ENCODE measurements at regions not wholly inside any gene's neighbourhood (a gene's known extent, or its start where the extent isn't known, plus 50 kb on each side); places are given as distances from the start of the nearest gene placed in this dataset.

DNA sequence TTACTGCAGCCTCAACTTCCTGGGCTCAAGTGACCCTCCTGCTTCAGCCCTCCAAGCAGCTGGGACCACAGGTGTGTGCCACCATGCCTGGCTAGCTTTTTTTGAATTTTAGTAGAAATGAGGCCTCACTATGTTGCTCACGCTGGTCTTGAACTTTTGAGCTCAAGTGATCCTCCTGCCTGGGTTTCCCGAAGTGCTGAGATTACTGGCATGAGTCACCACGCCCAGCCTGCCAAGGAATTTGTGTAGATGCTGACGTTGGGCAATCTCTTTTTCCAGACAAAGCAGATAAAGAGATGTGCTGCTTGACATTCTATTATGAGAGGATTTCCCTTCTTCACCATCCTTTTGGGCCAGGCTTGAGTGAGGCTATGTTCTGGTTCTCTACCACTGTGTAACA is 254.5 kb upstream of the RPS6KA3 start:
- TF ChIP-seq CTCF (IDR thresholded peaks at IDR 0.05) (no peak), POLR2A (IDR thresholded peaks at IDR 0.05) (no peak)
- no peak overlapping the region for H3K4me3 ChIP-seq
- no peaks in the 10 kb centered on the region for H3K9me3 ChIP-seq
- DNase-seq: no peak
- H3K27ac ChIP-seq: no peak overlapping the region
- no peaks in the 10 kb centered on the region for H3K36me3 ChIP-seq
- ATAC-seq: no peak
- peaks cover 0 to 5% (median 0%) of the 10 kb centered on the region in 9 donors for H3K27me3 ChIP-seq
- intact Hi-C loops (cut with DNase I): loop anchor here in 4 of 10 donors (10.0 kb wide), 2 partner anchors 1224 to 1454 kb away; no protein-coding TSS in a partner anchor
- H3K4me1 ChIP-seq: peaks cover 0 to 5% (median 0%) of the 10 kb centered on the region in 12 donors
- WGBS, 4 donors: 47 to 59% (median 55%) methylated on average over 4 of the region's 4 CpGs

- Histone ChIP-seq H3K9me3 (no peaks in the 10 kb centered on the region), H3K4me1 (peaks cover 0 to 13% (median 0%) of the 10 kb centered on the region in 12 donors), H3K27me3 (peaks cover 0 to 7% (median 0%) of the 10 kb centered on the region in 9 donors), H3K27ac (no peak overlapping the region), H3K36me3 (no peaks in the 10 kb centered on the region), H3K4me3 (no peak overlapping the region)
- DNase-seq (no peak), ATAC-seq (no peak)
- intact Hi-C loops (cut with DNase I): loop anchor here in 4 of 10 donors (10.0 kb wide), 2 partner anchors 1225 to 1455 kb away; no protein-coding TSS in a partner anchor
- no peak for TF ChIP-seq POLR2A (IDR thresholded peaks at IDR 0.05)
- TF ChIP-seq CTCF (IDR thresholded peaks at IDR 0.05): no peak
- WGBS, 4 donors: 63 to 78% (median 70%) methylated on average over 5 of the region's 5 CpGs
These were observed 253.1 kb upstream of the RPS6KA3 start for GRCh38 chrX:20519826-20520225.

- intact Hi-C loops (cut with DNase I): no loop called here
- WGBS, 4 donors: 49 to 59% (median 51%) methylated on average over 5 of the region's 5 CpGs
- no peaks in the 10 kb centered on the region for H3K36me3 ChIP-seq
- H3K27me3 ChIP-seq: peaks cover 0 to 7% (median 0%) of the 10 kb centered on the region in 9 donors
- no peak overlapping the region for H3K4me3 ChIP-seq
- no peak overlapping the region for H3K27ac ChIP-seq
- H3K4me1 ChIP-seq: peaks cover 0 to 13% (median 0%) of the 10 kb centered on the region in 12 donors
- DNase-seq (no peak), ATAC-seq (no peak)
- TF ChIP-seq CTCF (IDR thresholded peaks at IDR 0.05) (no peak), POLR2A (IDR thresholded peaks at IDR 0.05) (no peak)
- no peaks in the 10 kb centered on the region for H3K9me3 ChIP-seq
These were observed 252.4 kb upstream of the RPS6KA3 start for GRCh38 chrX:20519146-20519545.

DNA sequence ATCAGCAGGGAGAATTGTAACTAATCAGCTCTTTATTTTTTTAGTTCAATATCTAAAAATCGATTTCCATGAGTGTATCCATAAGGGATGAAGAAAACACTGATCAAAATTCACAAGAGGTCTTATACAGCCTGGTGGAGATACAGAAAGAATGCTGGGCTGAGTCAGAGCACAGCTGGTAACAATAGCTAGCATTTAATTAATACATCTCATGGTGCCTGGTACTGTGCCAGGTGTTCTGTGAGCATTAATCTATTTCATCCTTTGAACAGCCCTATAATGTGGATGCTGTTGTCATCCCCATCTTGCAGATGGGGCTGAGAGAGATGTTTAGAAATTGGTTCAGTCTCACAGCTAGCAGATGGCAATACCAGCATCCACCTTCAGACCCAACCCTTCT is 250.9 kb upstream of the RPS6KA3 start:
- ATAC-seq: no peak
- intact Hi-C loops (cut with DNase I): no loop called here
- WGBS, 4 donors: 22 to 86% (median 52%) methylated on average over 1 of the region's 1 CpG
- Histone ChIP-seq H3K4me1 (peaks cover 0 to 13% (median 0%) of the 10 kb centered on the region in 12 donors), H3K27me3 (peaks cover 0 to 7% (median 0%) of the 10 kb centered on the region in 9 donors), H3K4me3 (no peak overlapping the region), H3K27ac (no peak overlapping the region), H3K9me3 (no peaks in the 10 kb centered on the region), H3K36me3 (no peaks in the 10 kb centered on the region)
- no peak for DNase-seq
- TF ChIP-seq POLR2A (IDR thresholded peaks at IDR 0.05) (no peak), CTCF (IDR thresholded peaks at IDR 0.05) (no peak)
